WTC11 (cell line): ENCODE measurements at regions not wholly inside any gene's neighbourhood (a gene's known extent, or its start where the extent isn't known, plus 50 kb on each side); places are given as distances from the start of the nearest gene placed in this dataset.

Source experiments
- ATAC-seq: fragments of 200-7000 bp; cut with Tn5 transposase; 2 replicates; pipeline ENCODE4 v1.10.0; 2021; ENCODE audit warnings: mild to moderate bottlenecking, moderate library complexity
- CTCF ChIA-PET: fragments of 300-600 bp; sonication (Branson Sonifier 250); formaldehyde crosslinking; loops from one replicate; lab custom pipeline; 2021; ENCODE audit warnings: antibody characterized with exemption; lab: Charles Lee
- POLR2A ChIA-PET: fragments of 350-600 bp; sonication (Branson Sonifier 250); formaldehyde crosslinking; loops from one replicate; lab custom pipeline; 2021; ENCODE audit warnings: antibody characterized with exemption; lab: Charles Lee
- DNase-seq: peaks from one replicate; pipeline ENCODE4 v3.0.0; 2021; ENCODE audit warnings: low spot score
- H3K27ac Mint-ChIP-seq: 2 replicates; pipeline ENCODE4 v1.8.0; 2021; ENCODE audit warnings: mixed read lengths
- H3K27me3 Mint-ChIP-seq: 2 replicates; pipeline ENCODE4 v1.8.0; 2021; ENCODE audit warnings: low read depth, mild to moderate bottlenecking, moderate library complexity, mixed read lengths
- H3K36me3 Mint-ChIP-seq: 2 replicates; pipeline ENCODE4 v1.8.0; 2021; ENCODE audit warnings: mixed read lengths
- H3K4me1 Mint-ChIP-seq: 2 replicates; pipeline ENCODE4 v1.8.0; 2022; ENCODE audit warnings: mixed read lengths
- H3K4me3 Mint-ChIP-seq: 2 replicates; pipeline ENCODE4 v1.8.0; 2021; ENCODE audit warnings: mild to moderate bottlenecking, moderate library complexity, mixed read lengths
- H3K9me3 Mint-ChIP-seq: 2 replicates; pipeline ENCODE4 v1.8.0; 2021; ENCODE audit warnings: mixed read lengths
- ETV6 ChIP-seq: sonication (generic); formaldehyde crosslinking; IDR thresholded peaks from 2 replicates; pipeline ENCODE4 v1.8.1; 2022; ENCODE audit warnings: mild to moderate bottlenecking, missing genetic modification reagents
- FOXJ3 ChIP-seq: sonication (generic); formaldehyde crosslinking; IDR thresholded peaks from 2 replicates; pipeline ENCODE4 v1.9.0; 2021; ENCODE audit warnings: missing genetic modification reagents, mild to moderate bottlenecking, borderline replicate concordance
- GTF2I ChIP-seq: fragments of 250-450 bp; sonication (Bioruptor Pico); conservative IDR thresholded peaks from 2 replicates; pipeline ENCODE4 v1.4.0; 2021; ENCODE audit warnings: mild to moderate bottlenecking
- HMGA2 ChIP-seq: fragments of 250-450 bp; sonication (Bioruptor Pico); IDR thresholded peaks from 2 replicates; pipeline ENCODE4 v1.4.0; 2021; ENCODE audit warnings: mild to moderate bottlenecking, moderate library complexity
- JUN ChIP-seq: sonication (generic); formaldehyde crosslinking; IDR thresholded peaks from 2 replicates; pipeline ENCODE4 v1.8.0; 2023; ENCODE audit warnings: mild to moderate bottlenecking, missing genetic modification reagents
- MAX ChIP-seq: sonication (generic); formaldehyde crosslinking; IDR thresholded peaks from 2 replicates; pipeline ENCODE4 v1.8.0; 2022; ENCODE audit warnings: mild to moderate bottlenecking, missing genetic modification reagents
- NR1H2 ChIP-seq: sonication (generic); formaldehyde crosslinking; IDR thresholded peaks from 2 replicates; pipeline ENCODE4 v1.9.0; 2021; ENCODE audit warnings: mild to moderate bottlenecking, moderate library complexity, missing genetic modification reagents
- OVOL2 ChIP-seq: fragments of 250-450 bp; sonication (Bioruptor Pico); IDR thresholded peaks from 2 replicates; pipeline ENCODE4 v1.9.0; 2021; ENCODE audit warnings: mild to moderate bottlenecking, borderline replicate concordance
- PREB ChIP-seq: sonication (generic); formaldehyde crosslinking; IDR thresholded peaks from 2 replicates; pipeline ENCODE4 v1.8.1; 2022; ENCODE audit warnings: mild to moderate bottlenecking, missing genetic modification reagents, moderate library complexity, borderline replicate concordance
- ZNF138 ChIP-seq: sonication (generic); formaldehyde crosslinking; conservative IDR thresholded peaks from 2 replicates; pipeline ENCODE4 v1.8.1; 2022; ENCODE audit warnings: mild to moderate bottlenecking, moderate library complexity, missing genetic modification reagents
- ZNF219 ChIP-seq: sonication (generic); formaldehyde crosslinking; IDR thresholded peaks from 2 replicates; pipeline ENCODE4 v1.8.0; 2023; ENCODE audit warnings: missing genetic modification reagents, mild to moderate bottlenecking, borderline replicate concordance
- ZNF317 ChIP-seq: sonication (generic); formaldehyde crosslinking; IDR thresholded peaks from 2 replicates; pipeline ENCODE4 v1.8.1; 2023; ENCODE audit warnings: low read depth, mild to moderate bottlenecking, moderate library complexity, missing genetic modification reagents, borderline replicate concordance
- ZNF512 ChIP-seq: sonication (generic); formaldehyde crosslinking; IDR thresholded peaks from 2 replicates; pipeline ENCODE4 v1.8.1; 2022; ENCODE audit warnings: missing genetic modification reagents, borderline replicate concordance
- TF ChIP-seq, protein P1 (sequence below): sonication (generic); formaldehyde crosslinking; IDR thresholded peaks from 2 replicates; pipeline ENCODE4 v1.8.1; 2023; ENCODE audit warnings: mild to moderate bottlenecking, missing genetic modification reagents, borderline replicate concordance
- TF ChIP-seq, protein P2 (sequence below): fragments of 250-450 bp; sonication (Bioruptor Pico); IDR thresholded peaks from 2 replicates; pipeline ENCODE4 v1.9.0; 2021; ENCODE audit warnings: mild to moderate bottlenecking, borderline replicate concordance

DNA sequence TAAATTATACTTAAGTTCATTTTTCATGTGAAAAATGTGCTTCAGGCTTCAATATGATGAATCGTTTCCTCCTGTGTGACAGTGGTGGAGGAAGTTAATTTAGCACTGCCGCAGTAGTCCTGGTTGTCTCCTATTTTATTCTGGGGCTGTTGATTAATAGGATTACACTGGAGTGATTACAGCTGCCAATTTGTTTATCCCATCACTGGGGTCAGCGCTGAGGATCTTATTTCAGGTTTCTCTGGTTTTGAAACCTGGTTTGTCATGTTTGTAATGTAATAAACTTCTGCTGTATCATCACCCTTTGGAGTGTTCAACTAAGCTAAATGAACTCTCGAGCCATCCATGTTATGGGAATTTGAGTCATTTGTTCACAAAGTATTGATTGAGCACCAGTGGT is 241.7 kb upstream of the KCNN2 start (continued):
- TF ChIP-seq GTF2I (CRISPR knock-in tag): no peak
- TF ChIP-seq HMGA2 (CRISPR knock-in tag): no peak
- no peak for TF ChIP-seq FOXJ3

DNA sequence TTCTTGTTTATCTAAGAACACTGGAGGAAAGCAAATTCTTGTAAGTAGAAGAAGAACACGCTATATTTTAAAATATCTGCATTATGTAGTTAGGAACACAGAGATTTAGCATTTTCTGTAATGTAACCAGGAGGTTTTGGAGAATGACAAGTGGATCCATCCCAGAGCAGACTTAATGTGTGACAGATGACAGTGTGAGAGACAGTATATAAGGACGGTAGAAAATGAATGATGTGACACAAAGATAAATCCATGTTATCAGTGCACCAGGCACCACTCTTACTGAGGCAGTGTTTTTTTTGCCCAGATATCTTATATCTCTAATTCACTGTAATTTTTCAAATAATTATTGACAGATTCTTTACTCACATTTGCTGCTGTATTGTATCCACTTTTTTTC is 239.0 kb upstream of the KCNN2 start:
- CTCF ChIA-PET: no interaction called here
- ATAC-seq: no peak
- POLR2A ChIA-PET: no interaction called here
- no peak for DNase-seq
- no peak overlapping the region for H3K27ac Mint-ChIP-seq
- H3K27me3 Mint-ChIP-seq: no peaks in the 10 kb centered on the region
- H3K4me1 Mint-ChIP-seq: no peaks in the 10 kb centered on the region
- H3K4me3 Mint-ChIP-seq: no peak overlapping the region
- no peak for TF ChIP-seq MAX (CRISPR knock-in tag)
- TF ChIP-seq JUN (CRISPR knock-in tag): no peak
- no peak for TF ChIP-seq ZNF317
- no peak for TF ChIP-seq ZNF512 (CRISPR knock-in tag)
- TF ChIP-seq, protein P1, sequence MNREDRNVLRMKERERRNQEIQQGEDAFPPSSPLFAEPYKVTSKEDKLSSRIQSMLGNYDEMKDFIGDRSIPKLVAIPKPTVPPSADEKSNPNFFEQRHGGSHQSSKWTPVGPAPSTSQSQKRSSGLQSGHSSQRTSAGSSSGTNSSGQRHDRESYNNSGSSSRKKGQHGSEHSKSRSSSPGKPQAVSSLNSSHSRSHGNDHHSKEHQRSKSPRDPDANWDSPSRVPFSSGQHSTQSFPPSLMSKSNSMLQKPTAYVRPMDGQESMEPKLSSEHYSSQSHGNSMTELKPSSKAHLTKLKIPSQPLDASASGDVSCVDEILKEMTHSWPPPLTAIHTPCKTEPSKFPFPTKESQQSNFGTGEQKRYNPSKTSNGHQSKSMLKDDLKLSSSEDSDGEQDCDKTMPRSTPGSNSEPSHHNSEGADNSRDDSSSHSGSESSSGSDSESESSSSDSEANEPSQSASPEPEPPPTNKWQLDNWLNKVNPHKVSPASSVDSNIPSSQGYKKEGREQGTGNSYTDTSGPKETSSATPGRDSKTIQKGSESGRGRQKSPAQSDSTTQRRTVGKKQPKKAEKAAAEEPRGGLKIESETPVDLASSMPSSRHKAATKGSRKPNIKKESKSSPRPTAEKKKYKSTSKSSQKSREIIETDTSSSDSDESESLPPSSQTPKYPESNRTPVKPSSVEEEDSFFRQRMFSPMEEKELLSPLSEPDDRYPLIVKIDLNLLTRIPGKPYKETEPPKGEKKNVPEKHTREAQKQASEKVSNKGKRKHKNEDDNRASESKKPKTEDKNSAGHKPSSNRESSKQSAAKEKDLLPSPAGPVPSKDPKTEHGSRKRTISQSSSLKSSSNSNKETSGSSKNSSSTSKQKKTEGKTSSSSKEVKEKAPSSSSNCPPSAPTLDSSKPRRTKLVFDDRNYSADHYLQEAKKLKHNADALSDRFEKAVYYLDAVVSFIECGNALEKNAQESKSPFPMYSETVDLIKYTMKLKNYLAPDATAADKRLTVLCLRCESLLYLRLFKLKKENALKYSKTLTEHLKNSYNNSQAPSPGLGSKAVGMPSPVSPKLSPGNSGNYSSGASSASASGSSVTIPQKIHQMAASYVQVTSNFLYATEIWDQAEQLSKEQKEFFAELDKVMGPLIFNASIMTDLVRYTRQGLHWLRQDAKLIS (CRISPR knock-in tag): no peak
- no peak for TF ChIP-seq ZNF138
- TF ChIP-seq PREB (CRISPR knock-in tag): no peak
- no peak for TF ChIP-seq NR1H2 (CRISPR knock-in tag)
- no peak for TF ChIP-seq OVOL2 (CRISPR knock-in tag)
- TF ChIP-seq, protein P2, sequence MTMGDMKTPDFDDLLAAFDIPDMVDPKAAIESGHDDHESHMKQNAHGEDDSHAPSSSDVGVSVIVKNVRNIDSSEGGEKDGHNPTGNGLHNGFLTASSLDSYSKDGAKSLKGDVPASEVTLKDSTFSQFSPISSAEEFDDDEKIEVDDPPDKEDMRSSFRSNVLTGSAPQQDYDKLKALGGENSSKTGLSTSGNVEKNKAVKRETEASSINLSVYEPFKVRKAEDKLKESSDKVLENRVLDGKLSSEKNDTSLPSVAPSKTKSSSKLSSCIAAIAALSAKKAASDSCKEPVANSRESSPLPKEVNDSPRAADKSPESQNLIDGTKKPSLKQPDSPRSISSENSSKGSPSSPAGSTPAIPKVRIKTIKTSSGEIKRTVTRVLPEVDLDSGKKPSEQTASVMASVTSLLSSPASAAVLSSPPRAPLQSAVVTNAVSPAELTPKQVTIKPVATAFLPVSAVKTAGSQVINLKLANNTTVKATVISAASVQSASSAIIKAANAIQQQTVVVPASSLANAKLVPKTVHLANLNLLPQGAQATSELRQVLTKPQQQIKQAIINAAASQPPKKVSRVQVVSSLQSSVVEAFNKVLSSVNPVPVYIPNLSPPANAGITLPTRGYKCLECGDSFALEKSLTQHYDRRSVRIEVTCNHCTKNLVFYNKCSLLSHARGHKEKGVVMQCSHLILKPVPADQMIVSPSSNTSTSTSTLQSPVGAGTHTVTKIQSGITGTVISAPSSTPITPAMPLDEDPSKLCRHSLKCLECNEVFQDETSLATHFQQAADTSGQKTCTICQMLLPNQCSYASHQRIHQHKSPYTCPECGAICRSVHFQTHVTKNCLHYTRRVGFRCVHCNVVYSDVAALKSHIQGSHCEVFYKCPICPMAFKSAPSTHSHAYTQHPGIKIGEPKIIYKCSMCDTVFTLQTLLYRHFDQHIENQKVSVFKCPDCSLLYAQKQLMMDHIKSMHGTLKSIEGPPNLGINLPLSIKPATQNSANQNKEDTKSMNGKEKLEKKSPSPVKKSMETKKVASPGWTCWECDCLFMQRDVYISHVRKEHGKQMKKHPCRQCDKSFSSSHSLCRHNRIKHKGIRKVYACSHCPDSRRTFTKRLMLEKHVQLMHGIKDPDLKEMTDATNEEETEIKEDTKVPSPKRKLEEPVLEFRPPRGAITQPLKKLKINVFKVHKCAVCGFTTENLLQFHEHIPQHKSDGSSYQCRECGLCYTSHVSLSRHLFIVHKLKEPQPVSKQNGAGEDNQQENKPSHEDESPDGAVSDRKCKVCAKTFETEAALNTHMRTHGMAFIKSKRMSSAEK: no peak
- no peak for TF ChIP-seq ZNF219
- TF ChIP-seq HMGA2 (CRISPR knock-in tag): no peak
- no peak for TF ChIP-seq ETV6 (CRISPR knock-in tag)
- peaks cover 22% of the 10 kb centered on the region for H3K9me3 Mint-ChIP-seq
- peaks cover 4% of the 10 kb centered on the region for H3K36me3 Mint-ChIP-seq
